IPS DF 4.7 (cell line): ENCODE measurements at regions not wholly inside any gene's neighbourhood (a gene's known extent, or its start where the extent isn't known, plus 50 kb on each side); places are given as distances from the start of the nearest gene placed in this dataset.

Experiments
- DNase-seq: peaks from one replicate; pipeline ENCODE4 v3.0.0-alpha.2; 2013; ENCODE audit warnings: low spot score; ENCODE audit errors: extremely low read depth

- no peak for DNase-seq
Observed at GRCh38 chr20:22466447-22467171, 117.8 kb downstream of the FOXA2 start.

- DNase-seq: no peak
Observed at GRCh38 chr20:22465622-22466446, 118.5 kb downstream of the FOXA2 start.

DNA sequence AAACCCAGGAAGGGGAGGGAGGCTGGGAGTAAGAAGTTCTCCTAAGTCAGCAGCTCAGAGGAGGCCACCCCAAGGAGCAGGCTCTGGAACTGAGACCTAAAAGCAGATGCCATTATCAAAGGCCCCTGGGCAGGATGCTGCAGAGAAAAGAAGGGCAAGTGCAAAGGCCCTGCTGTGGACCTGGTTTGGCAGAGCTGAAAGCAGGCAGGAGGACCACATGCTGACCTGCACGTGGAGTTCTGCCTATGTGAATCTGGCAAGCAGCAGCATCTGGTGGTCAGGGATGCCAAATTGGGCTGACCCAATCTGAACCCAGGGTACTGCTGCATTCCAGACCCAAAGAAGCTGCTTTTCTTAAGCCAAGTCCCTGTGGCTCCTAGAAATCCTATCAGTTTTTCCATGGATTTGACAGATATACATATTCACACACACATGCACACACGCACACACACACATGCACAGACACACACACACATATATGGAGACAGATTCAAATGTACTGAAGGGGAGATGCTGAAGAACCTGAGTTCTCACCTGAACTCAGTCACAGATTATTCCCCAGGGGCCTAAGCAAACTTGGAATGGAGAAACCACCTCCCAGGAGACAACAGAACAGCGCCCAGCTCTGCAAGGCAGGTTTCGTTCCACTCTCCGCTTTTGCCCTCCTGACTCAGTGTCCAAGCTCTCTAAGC is 119.9 kb downstream of the FOXA2 start:
- DNase-seq: no peak

GRCh38 chr20:22462975-22463914 is 121.1 kb downstream of the FOXA2 start:
- no peak for DNase-seq

- no peak for DNase-seq
Observed at GRCh38 chr20:22460803-22461202, 123.6 kb downstream of the FOXA2 start.

DNA sequence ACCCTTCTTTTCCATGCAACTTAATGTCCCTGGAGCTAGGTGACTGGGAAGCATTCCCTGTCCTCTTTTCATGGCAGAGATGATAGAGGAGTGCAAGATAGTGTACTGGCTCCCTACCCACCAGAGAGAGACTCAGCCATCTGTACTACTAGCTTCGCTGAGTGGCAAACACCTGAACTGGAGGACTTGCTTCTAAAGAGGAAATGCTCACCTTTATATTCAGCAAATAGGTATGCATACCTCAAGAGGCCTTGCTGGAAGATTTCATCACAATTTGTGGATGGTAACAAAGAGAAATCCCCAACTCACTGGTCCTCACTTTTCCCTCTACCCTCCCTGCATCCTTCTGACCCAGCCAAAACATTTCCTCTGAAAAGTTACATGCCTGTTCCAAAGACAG is 124.1 kb downstream of the FOXA2 start:
- DNase-seq: no peak

DNA sequence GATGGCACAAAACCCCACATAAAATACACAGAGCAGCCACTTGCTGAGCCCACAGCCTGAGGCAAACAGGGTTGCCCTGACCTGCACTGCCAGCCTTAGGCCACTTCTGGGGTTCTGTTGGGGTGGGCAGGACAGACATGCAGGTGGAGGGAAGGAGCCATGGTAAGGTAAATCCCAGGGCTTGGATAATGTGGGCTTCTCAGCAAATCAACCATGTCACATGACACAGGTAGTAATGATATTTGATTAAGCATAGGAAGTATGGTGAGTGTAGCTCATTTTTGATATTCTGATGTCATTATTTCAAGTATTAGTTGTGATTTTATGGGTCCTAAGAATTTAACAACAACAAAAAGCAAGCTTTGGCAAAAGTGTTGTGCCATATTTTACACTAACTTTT is 124.6 kb downstream of the FOXA2 start:
- no peak for DNase-seq

DNA sequence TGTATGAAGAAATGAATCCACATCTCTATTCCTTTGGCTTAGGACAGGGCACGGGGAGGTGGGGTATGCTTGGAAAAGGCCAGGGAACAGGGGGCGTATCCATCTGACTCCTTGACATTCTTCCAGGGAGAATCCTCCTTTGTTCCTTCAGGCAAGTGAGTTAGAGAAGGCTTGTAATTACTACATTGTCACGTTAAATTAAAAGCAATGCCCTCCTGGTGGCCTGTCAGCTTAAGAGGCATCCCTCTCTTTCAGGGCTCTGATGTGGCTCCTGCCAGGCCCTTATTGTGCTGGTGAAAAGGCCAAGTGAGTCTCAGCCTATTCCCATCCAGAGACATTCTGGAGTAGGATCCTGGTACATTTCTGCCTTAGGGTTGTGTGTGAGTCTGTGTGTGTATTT is 128.3 kb downstream of the FOXA2 start:
- peak; percentile 49 for DNase-seq

- DNase-seq: no peak
Observed at GRCh38 chr20:22455259-22455658, 129.1 kb downstream of the FOXA2 start.

DNA sequence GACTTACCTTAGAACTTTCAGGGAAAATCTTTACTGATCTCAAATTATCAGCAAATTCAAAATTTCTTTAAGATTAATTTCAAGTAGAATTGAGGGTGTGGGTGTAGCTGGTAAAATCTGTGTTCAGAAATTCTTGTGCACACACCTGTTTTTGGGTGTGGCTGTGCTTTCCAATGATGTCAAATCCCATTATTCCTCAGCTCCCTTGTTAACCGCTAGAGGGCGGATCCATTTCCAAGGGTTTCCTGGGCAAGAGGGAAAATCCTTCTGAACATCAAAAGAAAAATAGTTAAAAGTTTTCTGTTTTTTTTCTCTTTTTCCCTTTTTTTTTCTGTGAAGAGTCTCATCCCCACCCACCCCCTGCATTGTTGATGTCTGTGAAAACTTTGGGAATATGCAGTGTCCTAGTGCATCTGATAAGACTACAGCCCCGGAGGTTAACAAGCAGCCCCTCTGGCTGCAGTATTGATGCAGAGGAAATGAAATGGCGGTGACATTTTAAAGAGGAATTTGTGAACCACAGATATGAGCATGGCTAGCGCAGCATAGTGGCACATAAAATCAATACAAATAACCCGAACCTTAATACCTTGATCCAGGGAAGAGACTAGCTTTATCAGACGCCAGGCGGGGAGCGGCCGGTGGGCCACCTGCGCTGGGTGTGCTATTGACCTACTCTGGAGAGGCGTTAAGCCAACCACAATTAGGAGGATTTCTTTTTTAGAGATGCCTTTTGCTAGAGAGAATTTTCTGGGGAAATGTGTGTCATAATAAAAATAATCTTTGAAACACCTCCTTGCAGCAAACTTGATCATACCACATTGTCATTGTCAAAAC is 130.9 kb downstream of the FOXA2 start:
- DNase-seq: no peak

DNA sequence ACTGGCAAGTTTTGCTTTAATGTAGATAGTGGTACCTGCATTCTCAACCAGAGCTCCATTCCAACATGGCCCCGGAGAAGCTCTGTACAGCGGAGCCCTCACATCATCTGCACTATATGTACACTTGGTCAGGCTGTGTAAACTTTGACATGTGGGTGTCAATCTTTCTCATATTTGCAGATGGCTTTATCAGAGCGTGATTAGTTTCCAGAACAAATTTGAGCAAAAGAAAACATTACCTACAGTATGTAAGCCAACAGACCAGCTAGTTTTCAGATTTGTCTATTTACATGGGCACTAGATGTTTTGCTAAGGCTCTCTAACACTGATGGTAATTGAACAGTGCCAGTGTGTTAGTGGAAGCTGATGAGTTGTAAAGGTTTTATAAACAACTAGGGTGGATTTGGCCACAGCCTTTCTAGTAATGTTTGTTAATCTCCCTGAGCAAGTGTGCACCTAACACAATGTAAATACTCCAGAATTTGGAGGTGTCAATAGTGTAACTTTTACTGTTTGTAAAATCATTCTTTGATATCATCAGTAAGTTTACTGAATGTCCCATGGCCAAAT is 131.8 kb downstream of the FOXA2 start:
- no peak for DNase-seq

GRCh38 chr20:22450537-22450936 is 133.8 kb downstream of the FOXA2 start:
- no peak for DNase-seq

DNA sequence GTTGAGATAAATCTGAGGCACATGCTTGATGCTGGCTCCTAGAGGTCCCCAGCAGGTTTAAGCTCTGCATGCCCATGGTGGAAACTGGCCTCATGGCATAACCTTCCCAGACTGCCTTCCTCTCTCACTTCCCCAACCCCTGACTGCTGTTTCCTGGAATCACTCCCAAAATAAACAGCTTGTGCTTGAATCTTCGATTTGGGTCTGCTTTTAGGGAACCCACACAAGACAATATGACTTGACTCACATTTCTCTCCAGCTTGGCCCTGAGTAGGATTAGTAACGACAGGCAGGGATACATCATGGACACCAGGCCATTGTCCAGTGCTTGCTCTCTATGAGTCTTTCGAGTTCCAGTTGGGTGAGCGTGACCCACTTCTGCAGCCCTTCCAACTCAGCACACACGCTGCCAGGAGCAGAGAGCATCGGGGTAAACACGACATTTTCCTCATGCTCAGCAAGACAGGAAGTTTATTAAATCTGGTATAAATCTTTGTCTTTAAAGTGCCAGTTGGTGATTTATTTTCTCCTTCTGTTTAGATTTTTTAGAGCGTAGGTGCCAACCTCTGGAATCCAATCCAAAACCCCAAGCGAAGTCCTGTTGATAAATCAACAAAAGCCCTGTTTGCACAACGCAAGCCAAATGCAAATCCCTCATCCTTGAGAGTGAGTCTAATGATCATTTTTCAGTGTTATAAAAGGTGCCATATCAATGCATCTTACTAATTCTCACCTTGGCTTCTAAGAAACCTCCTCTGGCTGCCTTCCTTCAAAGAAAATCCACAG is 135.0 kb downstream of the FOXA2 start:
- no peak for DNase-seq

GRCh38 chr20:22447447-22447778 is 137.0 kb downstream of the FOXA2 start:
- DNase-seq: no peak

DNA sequence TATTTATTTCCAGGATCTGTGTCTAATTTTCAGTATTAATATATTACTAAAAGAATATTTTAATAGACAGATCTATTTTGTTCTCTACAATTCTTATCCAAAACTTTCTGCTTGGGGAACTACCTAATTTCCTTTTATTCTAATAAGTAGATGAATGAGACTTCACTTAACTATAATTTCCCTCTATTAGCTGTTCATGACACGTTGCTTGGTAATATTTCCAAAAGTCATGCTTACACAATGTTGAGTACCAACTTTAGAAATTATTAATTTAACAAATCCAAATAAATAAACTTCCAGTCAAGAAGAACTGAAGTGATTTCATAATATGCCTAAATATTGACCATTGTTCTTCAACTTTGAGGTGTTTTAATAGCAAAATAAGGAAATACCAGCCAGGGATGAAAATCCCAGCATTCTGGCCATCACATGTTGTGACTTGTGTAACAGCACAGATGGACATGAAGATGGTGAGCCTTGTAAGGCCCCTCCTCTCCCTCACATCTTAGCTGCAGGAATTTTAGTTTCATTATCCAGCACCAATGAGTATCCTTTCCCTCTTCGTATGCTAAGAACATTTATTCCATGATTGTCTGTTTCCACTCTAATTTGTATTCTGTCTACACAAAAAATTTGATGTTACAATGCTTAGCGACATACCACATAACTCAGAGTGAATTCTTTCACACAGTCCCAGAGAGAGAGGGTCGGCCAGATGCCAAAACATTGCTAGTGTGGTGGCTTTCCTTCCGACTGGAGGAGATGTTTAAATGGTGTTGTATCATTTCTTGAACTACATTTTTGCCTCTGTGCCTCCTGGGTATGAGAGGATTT is 137.5 kb downstream of the FOXA2 start:
- DNase-seq: no peak

GRCh38 chr20:22442318-22442717 is 142.1 kb downstream of the FOXA2 start:
- no peak for DNase-seq

- no peak for DNase-seq
Observed at GRCh38 chr20:22438926-22439325, 145.4 kb downstream of the FOXA2 start.

- DNase-seq: no peak
Observed at GRCh38 chr20:22438346-22438745, 146.0 kb downstream of the FOXA2 start.
